ENCODE measurements at regions not wholly inside any gene's neighbourhood (a gene's known extent, or its start where the extent isn't known, plus 50 kb on each side); places are given as distances from the start of the nearest gene placed in this dataset.

GRCh38 chr3:68648494-68648893 lies 283.9 kb downstream of the TAFA4 start:
- Histone ChIP-seq H3K4me3 (ENCODE audit: low read depth, low read length) (no peak overlapping the region), H3K27me3 (ENCODE audit: insufficient read depth, low read depth, severe bottlenecking) (no peaks in the 10 kb centered on the region), H3K36me3 (no peaks in the 10 kb centered on the region), H3K27ac (no peak overlapping the region), H3K9me3 (ENCODE audit: severe bottlenecking) (no peaks in the 10 kb centered on the region)
- DNase-seq: no peak
- TF ChIP-seq CTCF (IDR thresholded peaks at IDR 0.05; ENCODE audit: low read depth, low read length): no peak

GRCh38 chr3:68631850-68632545 lies 300.3 kb downstream of the TAFA4 start:
- no peak for TF ChIP-seq CTCF (IDR thresholded peaks at IDR 0.05; ENCODE audit: low read depth, low read length)
- H3K27me3 ChIP-seq (ENCODE audit: insufficient read depth, low read depth, severe bottlenecking): no peaks in the 10 kb centered on the region
- peaks cover 2% of the 10 kb centered on the region for H3K9me3 ChIP-seq (ENCODE audit: severe bottlenecking)
- no peaks in the 10 kb centered on the region for H3K36me3 ChIP-seq
- no peak for DNase-seq
- no peak overlapping the region for H3K4me3 ChIP-seq (ENCODE audit: low read depth, low read length)
- no peak overlapping the region for H3K27ac ChIP-seq

GRCh38 chr3:68620211-68620610 lies 312.1 kb downstream of the TAFA4 start:
- TF ChIP-seq CTCF (IDR thresholded peaks at IDR 0.05; ENCODE audit: low read depth, low read length): no peak
- H3K9me3 ChIP-seq (ENCODE audit: severe bottlenecking): peaks cover 5% of the 10 kb centered on the region
- no peak for DNase-seq
- no peaks in the 10 kb centered on the region for H3K36me3 ChIP-seq
- H3K4me3 ChIP-seq (ENCODE audit: low read depth, low read length): no peak overlapping the region
- H3K27me3 ChIP-seq (ENCODE audit: insufficient read depth, low read depth, severe bottlenecking): no peaks in the 10 kb centered on the region
- H3K27ac ChIP-seq: no peak overlapping the region

GRCh38 chr3:68614087-68614486 lies 318.3 kb downstream of the TAFA4 start:
- Histone ChIP-seq H3K9me3 (ENCODE audit: severe bottlenecking) (no peaks in the 10 kb centered on the region), H3K36me3 (no peaks in the 10 kb centered on the region), H3K27ac (no peak overlapping the region), H3K27me3 (ENCODE audit: insufficient read depth, low read depth, severe bottlenecking) (no peaks in the 10 kb centered on the region), H3K4me3 (ENCODE audit: low read depth, low read length) (no peak overlapping the region)
- no peak for TF ChIP-seq CTCF (IDR thresholded peaks at IDR 0.05; ENCODE audit: low read depth, low read length)
- DNase-seq: no peak

- no peaks in the 10 kb centered on the region for H3K27me3 ChIP-seq (ENCODE audit: insufficient read depth, low read depth, severe bottlenecking)
- H3K9me3 ChIP-seq (ENCODE audit: severe bottlenecking): no peaks in the 10 kb centered on the region
- no peaks in the 10 kb centered on the region for H3K36me3 ChIP-seq
- H3K4me3 ChIP-seq (ENCODE audit: low read depth, low read length): no peak overlapping the region
- no peak for TF ChIP-seq CTCF (IDR thresholded peaks at IDR 0.05; ENCODE audit: low read depth, low read length)
- no peak for DNase-seq
- no peak overlapping the region for H3K27ac ChIP-seq
Measured at GRCh38 chr3:68571321-68571720, 361.0 kb downstream of the TAFA4 start.

- H3K27me3 ChIP-seq (ENCODE audit: insufficient read depth, low read depth, severe bottlenecking): no peaks in the 10 kb centered on the region
- H3K27ac ChIP-seq: no peak overlapping the region
- H3K36me3 ChIP-seq: no peaks in the 10 kb centered on the region
- H3K9me3 ChIP-seq (ENCODE audit: severe bottlenecking): no peaks in the 10 kb centered on the region
- no peak overlapping the region for H3K4me3 ChIP-seq (ENCODE audit: low read depth, low read length)
- DNase-seq: no peak
- TF ChIP-seq CTCF (IDR thresholded peaks at IDR 0.05; ENCODE audit: low read depth, low read length): no peak
Measured at GRCh38 chr3:68560728-68561127, 371.6 kb downstream of the TAFA4 start.
